SK-N-MC (cell line): ENCODE measurements at regions not wholly inside any gene's neighbourhood (a gene's known extent, or its start where the extent isn't known, plus 50 kb on each side); places are given as distances from the start of the nearest gene placed in this dataset.

ENCODE experiments used
- EZH2 ChIP-seq: fragments of 200-600 bp; sonication (generic); IDR thresholded peaks from one replicate; pipeline ENCODE4 v1.6.1; 2017; ENCODE audit warnings: antibody characterized with exemption
- FOXP2 ChIP-seq: optimal IDR thresholded peaks from 2 replicates; pipeline ENCODE3; 2011; ENCODE audit warnings: mild to moderate bottlenecking, moderate library complexity; ENCODE audit not compliant: insufficient read depth; ENCODE audit errors: extremely low read length, control extremely low read depth

- TF ChIP-seq FOXP2 = no peak
- no peak for TF ChIP-seq EZH2
Observed at GRCh38 chr1:87202922-87203655, 125.6 kb upstream of the LMO4 start.
